Calu3 (cell line): ENCODE measurements at regions not wholly inside any gene's neighbourhood (a gene's known extent, or its start where the extent isn't known, plus 50 kb on each side); places are given as distances from the start of the nearest gene placed in this dataset.

Experiments
- BruUV-seq: library from RNA; stranded (reverse); fragments of 400-500 nt; replicated peaks from 2 replicates; lab custom pipeline; 2021; lab: Mats Ljungman, UMichigan
- CTCF ChIA-PET: fragments of 300-600 bp; sonication (Branson Sonifier 250); formaldehyde crosslinking; loops from one replicate; lab custom pipeline; 2022; ENCODE audit warnings: antibody characterized with exemption; lab: Charles Lee
- DNase-seq: peaks from one replicate; pipeline ENCODE4 v3.0.0; 2022
- H3K27ac Mint-ChIP-seq: one replicate; pipeline ENCODE4 v1.8.0; 2022; ENCODE audit warnings: mixed read lengths; ENCODE audit not compliant: unreplicated experiment
- H3K27me3 Mint-ChIP-seq: one replicate; pipeline ENCODE4 v1.8.0; 2022; ENCODE audit warnings: mixed read lengths; ENCODE audit not compliant: unreplicated experiment
- H3K36me3 Mint-ChIP-seq: one replicate; pipeline ENCODE4 v1.8.0; 2022; ENCODE audit warnings: mild to moderate bottlenecking, moderate library complexity, mixed read lengths; ENCODE audit not compliant: insufficient read depth, unreplicated experiment
- H3K4me1 Mint-ChIP-seq: one replicate; pipeline ENCODE4 v1.8.0; 2022; ENCODE audit warnings: mild to moderate bottlenecking, low read depth, mixed read lengths; ENCODE audit not compliant: unreplicated experiment
- H3K4me3 Mint-ChIP-seq: one replicate; pipeline ENCODE4 v1.8.0; 2022; ENCODE audit warnings: mild to moderate bottlenecking, low read depth, moderate library complexity, mixed read lengths; ENCODE audit not compliant: unreplicated experiment
- H3K9me3 Mint-ChIP-seq: one replicate; pipeline ENCODE4 v1.8.0; 2022; ENCODE audit warnings: low read depth, mixed read lengths; ENCODE audit not compliant: unreplicated experiment
- CTCF ChIP-seq: fragments of 200-600 bp; IDR thresholded peaks from one replicate; pipeline ENCODE4 v1.8.0; 2022; ENCODE audit warnings: antibody characterized with exemption; ENCODE audit not compliant: unreplicated experiment
- intact Hi-C: fragments of 100-400 bp; cut with micrococcal nuclease; formaldehyde crosslinking; loops from one replicate; pipeline ENCODE4 v1.10.0; 2022; ENCODE audit not compliant: unreplicated experiment

- Mint-ChIP-seq H3K36me3 (no peaks in the 10 kb centered on the region), H3K27me3 (no peaks in the 10 kb centered on the region), H3K27ac (no peak overlapping the region), H3K4me3 (no peak overlapping the region), H3K4me1 (no peaks in the 10 kb centered on the region), H3K9me3 (no peaks in the 10 kb centered on the region)
- intact Hi-C loops, result no loop called here
- no TSS peak for BruUV-seq
- CTCF ChIA-PET, result no interaction called here
- DNase-seq, result no peak
- no peak for TF ChIP-seq CTCF
Measured at GRCh38 chr10:28207799-28208198, 95.1 kb downstream of the MPP7 start.

- BruUV-seq, result no TSS peak
- Mint-ChIP-seq H3K27me3 (no peaks in the 10 kb centered on the region), H3K36me3 (no peaks in the 10 kb centered on the region), H3K27ac (no peak overlapping the region), H3K9me3 (no peaks in the 10 kb centered on the region), H3K4me3 (no peak overlapping the region), H3K4me1 (no peaks in the 10 kb centered on the region)
- CTCF ChIA-PET, result interaction anchor here (0.6 kb wide), 2 partner anchors 482 to 1360 kb away, joined by 4 read pairs; no protein-coding TSS in a partner anchor
- intact Hi-C loops, result no loop called here
- DNase-seq, result no peak
- no peak for TF ChIP-seq CTCF
Measured at GRCh38 chr10:28202941-28203352, 99.9 kb downstream of the MPP7 start.

GRCh38 chr10:28201410-28202400 lies 101.2 kb downstream of the MPP7 start:
- no peak overlapping the region for H3K4me3 Mint-ChIP-seq
- H3K27ac Mint-ChIP-seq, result no peak overlapping the region
- no peak for DNase-seq
- TF ChIP-seq CTCF, result no peak
- CTCF ChIA-PET, result no interaction called here
- H3K9me3 Mint-ChIP-seq, result no peaks in the 10 kb centered on the region
- H3K4me1 Mint-ChIP-seq, result no peaks in the 10 kb centered on the region
- intact Hi-C loops, result no loop called here
- no TSS peak for BruUV-seq
- H3K36me3 Mint-ChIP-seq, result no peaks in the 10 kb centered on the region
- H3K27me3 Mint-ChIP-seq, result no peaks in the 10 kb centered on the region

GRCh38 chr10:28200775-28201174 lies 102.1 kb downstream of the MPP7 start:
- no TSS peak for BruUV-seq
- no peaks in the 10 kb centered on the region for H3K27me3 Mint-ChIP-seq
- H3K27ac Mint-ChIP-seq, result no peak overlapping the region
- no peak for DNase-seq
- H3K36me3 Mint-ChIP-seq, result no peaks in the 10 kb centered on the region
- no peaks in the 10 kb centered on the region for H3K9me3 Mint-ChIP-seq
- CTCF ChIA-PET, result no interaction called here
- no peak overlapping the region for H3K4me3 Mint-ChIP-seq
- H3K4me1 Mint-ChIP-seq, result no peaks in the 10 kb centered on the region
- TF ChIP-seq CTCF, result no peak
- intact Hi-C loops, result no loop called here
